H9 (cell line): ENCODE measurements at regions not wholly inside any gene's neighbourhood (a gene's known extent, or its start where the extent isn't known, plus 50 kb on each side); places are given as distances from the start of the nearest gene placed in this dataset.

Source experiments
- DNase-seq: peaks from one replicate; pipeline ENCODE4 v3.0.0-alpha.2; 2017
- H2AFZ ChIP-seq: one replicate; pipeline ENCODE4 v1.6.1; 2013; ENCODE audit warnings: mild to moderate bottlenecking, low read length, control low read depth, moderate library complexity
- H2AK5ac ChIP-seq: 2 replicates; pipeline ENCODE4 v1.6.1; 2013; ENCODE audit warnings: low read length, control low read depth, mixed read lengths; ENCODE audit not compliant: insufficient read length
- H2BK120ac ChIP-seq: one replicate; pipeline ENCODE4 v1.6.1; 2013; ENCODE audit warnings: low read depth, mild to moderate bottlenecking, low read length, control low read depth, inconsistent platforms; ENCODE audit not compliant: poor library complexity, severe bottlenecking
- H2BK12ac ChIP-seq: 2 replicates; pipeline ENCODE4 v1.6.1; 2013; ENCODE audit warnings: low read length, control low read depth, mixed read lengths, low read depth; ENCODE audit not compliant: insufficient read length
- H2BK15ac ChIP-seq: 2 replicates; pipeline ENCODE4 v1.6.1; 2013; ENCODE audit warnings: low read depth, low read length, control low read depth
- H2BK20ac ChIP-seq: one replicate; pipeline ENCODE4 v1.6.1; 2013; ENCODE audit warnings: low read depth, mild to moderate bottlenecking, low read length, control low read depth, inconsistent platforms; ENCODE audit not compliant: poor library complexity, severe bottlenecking
- H2BK5ac ChIP-seq: 2 replicates; pipeline ENCODE4 v1.6.1; 2013; ENCODE audit warnings: low read length, control low read depth, mixed read lengths; ENCODE audit not compliant: insufficient read length
- H3K14ac ChIP-seq: 2 replicates; pipeline ENCODE4 v1.6.1; 2013; ENCODE audit warnings: low read length, control low read depth; ENCODE audit not compliant: insufficient read depth
- H3K18ac ChIP-seq: 2 replicates; pipeline ENCODE4 v1.6.1; 2013; ENCODE audit warnings: low read depth, mild to moderate bottlenecking, mixed read lengths, low read length, control low read depth; ENCODE audit not compliant: insufficient read length
- H3K23ac ChIP-seq: 2 replicates; pipeline ENCODE4 v1.6.1; 2013; ENCODE audit warnings: low read length, control low read depth, mixed read lengths, low read depth; ENCODE audit not compliant: insufficient read length
- H3K23me2 ChIP-seq: 2 replicates; pipeline ENCODE4 v1.6.1; 2013; ENCODE audit warnings: low read depth, mild to moderate bottlenecking, mixed read lengths, low read length, control low read depth; ENCODE audit not compliant: insufficient read length, poor library complexity, severe bottlenecking
- H3K27ac ChIP-seq: 2 replicates; pipeline ENCODE4 v1.5.1; 2013; ENCODE audit warnings: low read length, control low read depth, mixed read lengths, low read depth; ENCODE audit not compliant: insufficient read length
- H3K27me3 ChIP-seq: 2 replicates; pipeline ENCODE4 v1.6.1; 2013; ENCODE audit warnings: low read length, control low read depth, inconsistent platforms; ENCODE audit not compliant: insufficient read depth
- H3K4ac ChIP-seq: 2 replicates; pipeline ENCODE4 v1.6.1; 2013; ENCODE audit warnings: low read depth, mild to moderate bottlenecking, control low read depth, inconsistent platforms, low read length, moderate library complexity
- H3K4me1 ChIP-seq: 2 replicates; pipeline ENCODE4 v1.6.1; 2013; ENCODE audit warnings: low read length, control low read depth, inconsistent platforms; ENCODE audit not compliant: insufficient read depth
- H3K4me2 ChIP-seq: 2 replicates; pipeline ENCODE4 v1.6.1; 2013; ENCODE audit warnings: low read length, control low read depth, mixed read lengths; ENCODE audit not compliant: insufficient read length, insufficient read depth
- H3K56ac ChIP-seq: 2 replicates; pipeline ENCODE4 v1.6.1; 2013; ENCODE audit warnings: low read depth, mild to moderate bottlenecking, mixed read lengths, low read length, control low read depth; ENCODE audit not compliant: insufficient read length
- H3K79me1 ChIP-seq: 2 replicates; pipeline ENCODE4 v1.6.1; 2013; ENCODE audit warnings: low read depth, mild to moderate bottlenecking, moderate library complexity, low read length, control low read depth, inconsistent platforms; ENCODE audit not compliant: insufficient read depth, poor library complexity, severe bottlenecking
- H3K79me2 ChIP-seq: 2 replicates; pipeline ENCODE4 v1.6.1; 2013; ENCODE audit warnings: low read length, control low read depth, inconsistent platforms; ENCODE audit not compliant: insufficient read depth
- H3K9ac ChIP-seq: 2 replicates; pipeline ENCODE4 v1.6.1; 2013; ENCODE audit warnings: low read length, control low read depth, mixed read lengths; ENCODE audit not compliant: insufficient read length; ENCODE audit errors: extremely low read depth
- H3K9me3 ChIP-seq: one replicate; pipeline ENCODE4 v1.6.1; 2013; ENCODE audit warnings: low read depth, low read length, inconsistent platforms; ENCODE audit not compliant: control insufficient read depth
- H3T11ph ChIP-seq: one replicate; pipeline ENCODE4 v1.6.1; 2013; ENCODE audit warnings: mild to moderate bottlenecking, low read length, control low read depth, inconsistent platforms
- H4K20me1 ChIP-seq: one replicate; pipeline ENCODE4 v1.6.1; 2013; ENCODE audit not compliant: control insufficient read depth, insufficient read length, insufficient read depth
- H4K5ac ChIP-seq: 2 replicates; pipeline ENCODE4 v1.6.1; 2013; ENCODE audit warnings: low read depth, mild to moderate bottlenecking, mixed read lengths, low read length, control low read depth; ENCODE audit not compliant: insufficient read length
- H4K8ac ChIP-seq: replicated peaks from 2 replicates; pipeline ENCODE4 v1.6.1; 2013; ENCODE audit warnings: low read length, control low read depth, mixed read lengths, low read depth; ENCODE audit not compliant: insufficient read length
- H4K91ac ChIP-seq: 2 replicates; pipeline ENCODE4 v1.6.1; 2013; ENCODE audit warnings: low read depth, mild to moderate bottlenecking, moderate library complexity, mixed read lengths, low read length, control low read depth; ENCODE audit not compliant: insufficient read length
- H3K27ac Mint-ChIP-seq, 3 experiments: 2 replicates in 2 of 3; 3 replicates in 1 of 3; pipeline ENCODE4 v1.8.0; 2020 to 2021; ENCODE audit warnings: mixed read lengths in 3 of 3, mild to moderate bottlenecking in 1 of 3, moderate library complexity in 1 of 3
- H3K27me3 Mint-ChIP-seq: 2 replicates; pipeline ENCODE4 v1.8.0; 2021; ENCODE audit warnings: low read depth, mild to moderate bottlenecking, moderate library complexity, mixed read lengths
- H3K36me3 Mint-ChIP-seq, 3 experiments: 2 replicates in 2 of 3; 3 replicates in 1 of 3; pipeline ENCODE4 v1.8.0; 2020 to 2021; ENCODE audit warnings: low read depth in 3 of 3, mixed read lengths in 3 of 3; ENCODE audit not compliant: insufficient read depth in 1 of 3
- H3K4me1 Mint-ChIP-seq, 2 experiments: 2 replicates each; pipeline ENCODE4 v1.8.0; 2020; ENCODE audit warnings: mixed read lengths in 2 of 2
- H3K4me3 Mint-ChIP-seq, 2 experiments: 2 replicates in 1 of 2; 3 replicates in 1 of 2; pipeline ENCODE4 v1.8.0; 2020 to 2021; ENCODE audit warnings: mild to moderate bottlenecking in 2 of 2, mixed read lengths in 2 of 2, moderate library complexity in 1 of 2
- H3K9me3 Mint-ChIP-seq, 2 experiments: 2 replicates in 1 of 2; 3 replicates in 1 of 2; pipeline ENCODE4 v1.8.0; 2020; ENCODE audit warnings: mild to moderate bottlenecking in 2 of 2, mixed read lengths in 2 of 2, moderate library complexity in 1 of 2
- WGBS: extraction: QIAGEN DNeasy Blood & Tissue Kit; methylation state at CpG from one replicate; pipeline ENCODE4 v1.1.7; 2013; ENCODE audit warnings: missing lambda C conversion rate, low lambda C conversion rate, mixed read lengths; ENCODE audit not compliant: insufficient read length; ENCODE audit errors: extremely low coverage; 5-methylcytosine and 5-hydroxymethylcytosine counted together
- TF ChIP-seq, protein P1 (sequence below): fragments of 200-600 bp; sonication (generic); conservative IDR thresholded peaks from 3 replicates; pipeline ENCODE4 v1.8.0; 2021; ENCODE audit warnings: antibody characterized with exemption, mild to moderate bottlenecking

DNA sequence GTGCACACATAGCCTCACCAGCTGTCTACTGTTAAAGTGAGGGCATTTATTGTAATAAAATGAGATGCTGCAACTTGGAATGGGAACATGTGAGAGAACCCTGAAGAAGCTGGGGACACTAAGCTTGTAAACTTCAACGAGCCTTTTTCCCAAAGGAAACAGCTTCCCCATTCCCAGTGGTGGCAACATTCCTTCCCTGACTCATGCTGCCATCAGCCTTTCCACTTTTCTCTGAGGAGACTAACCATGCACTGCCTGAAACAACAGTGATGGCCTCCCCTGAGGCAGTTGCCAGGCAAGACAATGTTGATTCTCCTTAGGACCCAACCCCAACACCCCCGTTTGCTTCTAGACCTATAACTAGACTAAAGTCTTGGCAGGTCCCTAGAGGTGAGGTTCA lies 928.3 kb downstream of the GLUD2 start:
- no peaks in the 10 kb centered on the region for H3K4me1 Mint-ChIP-seq
- Histone ChIP-seq H2BK5ac (no peak overlapping the region), H2AFZ (no peak overlapping the region), H2BK15ac (no peak overlapping the region), H3K56ac (no peak overlapping the region), H4K5ac (no peak overlapping the region), H3K23me2 (no peaks in the 10 kb centered on the region), H3K18ac (no peak overlapping the region), H4K91ac (no peak overlapping the region), H3K4ac (no peak overlapping the region), H3T11ph (no peak overlapping the region), H3K14ac (no peak overlapping the region), H2BK120ac (no peak overlapping the region), H3K23ac (no peak overlapping the region), H3K4me1 (no peaks in the 10 kb centered on the region), H3K79me1 (no peaks in the 10 kb centered on the region), H4K20me1 (no peaks in the 10 kb centered on the region), H3K27ac (no peak overlapping the region), H3K9me3 (peaks cover 15% of the 10 kb centered on the region), H3K4me2 (no peak overlapping the region), H3K27me3 (no peaks in the 10 kb centered on the region), H2AK5ac (no peak overlapping the region), H2BK20ac (no peak overlapping the region), H3K9ac (no peak overlapping the region), H3K79me2 (no peaks in the 10 kb centered on the region), H4K8ac (no peak overlapping the region), H2BK12ac (no peak overlapping the region)
- H3K27me3 Mint-ChIP-seq = no peaks in the 10 kb centered on the region
- peaks cover 39 to 75% of the 10 kb centered on the region in 2 experiments for H3K9me3 Mint-ChIP-seq
- TF ChIP-seq, protein P1, sequence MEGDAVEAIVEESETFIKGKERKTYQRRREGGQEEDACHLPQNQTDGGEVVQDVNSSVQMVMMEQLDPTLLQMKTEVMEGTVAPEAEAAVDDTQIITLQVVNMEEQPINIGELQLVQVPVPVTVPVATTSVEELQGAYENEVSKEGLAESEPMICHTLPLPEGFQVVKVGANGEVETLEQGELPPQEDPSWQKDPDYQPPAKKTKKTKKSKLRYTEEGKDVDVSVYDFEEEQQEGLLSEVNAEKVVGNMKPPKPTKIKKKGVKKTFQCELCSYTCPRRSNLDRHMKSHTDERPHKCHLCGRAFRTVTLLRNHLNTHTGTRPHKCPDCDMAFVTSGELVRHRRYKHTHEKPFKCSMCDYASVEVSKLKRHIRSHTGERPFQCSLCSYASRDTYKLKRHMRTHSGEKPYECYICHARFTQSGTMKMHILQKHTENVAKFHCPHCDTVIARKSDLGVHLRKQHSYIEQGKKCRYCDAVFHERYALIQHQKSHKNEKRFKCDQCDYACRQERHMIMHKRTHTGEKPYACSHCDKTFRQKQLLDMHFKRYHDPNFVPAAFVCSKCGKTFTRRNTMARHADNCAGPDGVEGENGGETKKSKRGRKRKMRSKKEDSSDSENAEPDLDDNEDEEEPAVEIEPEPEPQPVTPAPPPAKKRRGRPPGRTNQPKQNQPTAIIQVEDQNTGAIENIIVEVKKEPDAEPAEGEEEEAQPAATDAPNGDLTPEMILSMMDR = no peak
- no peak overlapping the region for H3K27ac Mint-ChIP-seq
- H3K36me3 Mint-ChIP-seq = peaks cover 3 to 12% (median 9%) of the 10 kb centered on the region in 3 experiments; a peak in 5 of 7 replicates
- no peak for DNase-seq
- WGBS = no CpG with 5 or more reads among the region's 2 CpGs
- H3K4me3 Mint-ChIP-seq = no peak overlapping the region
